Liver (tissue), 8 donors: ENCODE measurements at regions not wholly inside any gene's neighbourhood (a gene's known extent, or its start where the extent isn't known, plus 50 kb on each side); places are given as distances from the start of the nearest gene placed in this dataset.

Source experiments
- DNase-seq: peaks from one replicate; pipeline ENCODE4 v3.0.0-alpha.2; 2017; ENCODE audit warnings: low spot score
- H3K27ac ChIP-seq, 2 donors: one replicate each; pipeline ENCODE4 v1.7.0; 2013; ENCODE audit warnings: inconsistent platforms in 2 of 2, low read length in 2 of 2, control low read depth in 1 of 2, low read depth in 1 of 2, mild to moderate bottlenecking in 1 of 2
- H3K27me3 ChIP-seq, 4 donors: one replicate each; pipeline versions ENCODE4 v1.6.1 to v1.7.0; 2013; ENCODE audit warnings: low read length in 3 of 4, inconsistent platforms in 1 of 4, mild to moderate bottlenecking in 1 of 4, moderate library complexity in 1 of 4; ENCODE audit not compliant: control insufficient read depth in 4 of 4, insufficient read depth in 4 of 4
- H3K36me3 ChIP-seq, 4 donors: one replicate each; pipeline versions ENCODE4 v1.6.1 to v1.7.0; 2013; ENCODE audit warnings: low read length in 3 of 4, mild to moderate bottlenecking in 3 of 4, low read depth in 1 of 4, moderate library complexity in 1 of 4; ENCODE audit not compliant: control insufficient read depth in 4 of 4, insufficient read depth in 3 of 4
- H3K4me1 ChIP-seq, 4 donors: one replicate each; pipeline versions ENCODE4 v1.6.1 to v1.7.0; 2013; ENCODE audit warnings: low read length in 3 of 4, mild to moderate bottlenecking in 3 of 4, moderate library complexity in 1 of 4; ENCODE audit not compliant: control insufficient read depth in 4 of 4, insufficient read depth in 4 of 4
- H3K4me3 ChIP-seq, 3 donors: one replicate each; pipeline versions ENCODE4 v1.6.1 to v1.7.0; 2013; ENCODE audit warnings: low read length in 3 of 3, control low read depth in 1 of 3, low read depth in 1 of 3, mild to moderate bottlenecking in 1 of 3
- H3K9ac ChIP-seq, 2 donors: one replicate each; pipeline ENCODE4 v1.7.0; 2013; ENCODE audit warnings: low read length in 2 of 2, mild to moderate bottlenecking in 2 of 2, moderate library complexity in 2 of 2, control low read depth in 1 of 2, low read depth in 1 of 2
- H3K9me3 ChIP-seq, 4 donors: one replicate each; pipeline versions ENCODE4 v1.6.1 to v1.7.0; 2013; ENCODE audit warnings: low read length in 3 of 4; ENCODE audit not compliant: control insufficient read depth in 4 of 4
- EGR1 ChIP-seq, 2 donors: IDR thresholded peaks; 2 replicates each; pipeline ENCODE4 v1.6.1; 2016 to 2018; ENCODE audit warnings: antibody characterized with exemption in 2 of 2, low read depth in 2 of 2
- FOXA1 ChIP-seq: IDR thresholded peaks from 2 replicates; pipeline ENCODE4 v1.6.1; 2016; ENCODE audit warnings: antibody characterized with exemption
- FOXA2 ChIP-seq: IDR thresholded peaks from 2 replicates; pipeline ENCODE4 v1.6.1; 2016; ENCODE audit warnings: antibody characterized with exemption
- GABPA ChIP-seq, 2 donors: IDR thresholded peaks in 1 of 2; conservative IDR thresholded peaks in 1 of 2; 2 replicates each; pipeline ENCODE4 v1.6.1; 2016; ENCODE audit warnings: antibody characterized with exemption in 2 of 2, mild to moderate bottlenecking in 1 of 2, moderate library complexity in 1 of 2
- HNF4G ChIP-seq: IDR thresholded peaks from 2 replicates; pipeline ENCODE4 v1.6.1; 2016; ENCODE audit warnings: antibody characterized with exemption
- JUND ChIP-seq, 2 donors: IDR thresholded peaks; 2 replicates each; pipeline ENCODE4 v1.6.1; 2016; ENCODE audit warnings: antibody characterized with exemption in 2 of 2
- NR2F2 ChIP-seq: IDR thresholded peaks from 2 replicates; pipeline ENCODE4 v1.6.1; 2016; ENCODE audit warnings: antibody characterized with exemption
- RAD21 ChIP-seq, 2 donors: IDR thresholded peaks; 2 replicates each; pipeline ENCODE4 v1.6.1; 2016; ENCODE audit warnings: antibody characterized with exemption in 2 of 2, mild to moderate bottlenecking in 2 of 2
- RXRA ChIP-seq, 2 donors: IDR thresholded peaks; 2 replicates each; pipeline ENCODE4 v1.6.1; 2017 to 2018; ENCODE audit warnings: antibody characterized with exemption in 2 of 2, mild to moderate bottlenecking in 1 of 2
- SP1 ChIP-seq: IDR thresholded peaks from 2 replicates; pipeline ENCODE4 v1.6.1; 2018; ENCODE audit warnings: antibody characterized with exemption, mild to moderate bottlenecking
- TAF1 ChIP-seq: conservative IDR thresholded peaks from 2 replicates; pipeline ENCODE4 v1.6.1; 2016; ENCODE audit warnings: antibody characterized with exemption, mild to moderate bottlenecking
- YY1 ChIP-seq: IDR thresholded peaks from 2 replicates; pipeline ENCODE4 v1.6.1; 2016; ENCODE audit warnings: antibody characterized with exemption, mild to moderate bottlenecking
- ZBTB33 ChIP-seq: IDR thresholded peaks from 2 replicates; pipeline ENCODE4 v1.6.1; 2016; ENCODE audit warnings: antibody characterized with exemption
- WGBS: extraction: QIAGEN DNeasy Blood & Tissue Kit; methylation state at CpG from one replicate; pipeline ENCODE4 v1.1.7; 2013; 5-methylcytosine and 5-hydroxymethylcytosine counted together
- TF ChIP-seq, protein P1 (sequence below): IDR thresholded peaks from 2 replicates; pipeline ENCODE4 v1.6.1; 2016; ENCODE audit warnings: antibody characterized with exemption
- TF ChIP-seq, protein P2 (sequence below): IDR thresholded peaks from 2 replicates; pipeline ENCODE4 v1.6.1; 2016; ENCODE audit warnings: antibody characterized with exemption, mild to moderate bottlenecking
- TF ChIP-seq, protein P3 (sequence below): fragments of 150-350 bp; IDR thresholded peaks from 2 replicates; pipeline ENCODE4 v1.5.1; 2017; ENCODE audit warnings: improper control_type of control experiment, low read depth, low read length; ENCODE audit not compliant: missing input control
- donor health status: healthy.
- donor health status: healthy.
- donor health status: healthy.
- donor health status: healthy.
- donor health status: healthy.

GRCh38 chr3:24589931-24590880 lies 95.6 kb upstream of the THRB start:
- Histone ChIP-seq H3K27ac (no peak overlapping the region), H3K36me3 (no peaks in the 10 kb centered on the region), H3K4me3 (no peak overlapping the region), H3K27me3 (no peaks in the 10 kb centered on the region), H3K4me1 (no peaks in the 10 kb centered on the region), H3K9me3 (no peaks in the 10 kb centered on the region), H3K9ac (no peak overlapping the region)
- no peak for TF ChIP-seq JUND (IDR thresholded peaks at IDR 0.05)
- TF ChIP-seq, protein P1, sequence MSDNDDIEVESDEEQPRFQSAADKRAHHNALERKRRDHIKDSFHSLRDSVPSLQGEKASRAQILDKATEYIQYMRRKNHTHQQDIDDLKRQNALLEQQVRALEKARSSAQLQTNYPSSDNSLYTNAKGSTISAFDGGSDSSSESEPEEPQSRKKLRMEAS, result no peak
- TF ChIP-seq, protein P2, sequence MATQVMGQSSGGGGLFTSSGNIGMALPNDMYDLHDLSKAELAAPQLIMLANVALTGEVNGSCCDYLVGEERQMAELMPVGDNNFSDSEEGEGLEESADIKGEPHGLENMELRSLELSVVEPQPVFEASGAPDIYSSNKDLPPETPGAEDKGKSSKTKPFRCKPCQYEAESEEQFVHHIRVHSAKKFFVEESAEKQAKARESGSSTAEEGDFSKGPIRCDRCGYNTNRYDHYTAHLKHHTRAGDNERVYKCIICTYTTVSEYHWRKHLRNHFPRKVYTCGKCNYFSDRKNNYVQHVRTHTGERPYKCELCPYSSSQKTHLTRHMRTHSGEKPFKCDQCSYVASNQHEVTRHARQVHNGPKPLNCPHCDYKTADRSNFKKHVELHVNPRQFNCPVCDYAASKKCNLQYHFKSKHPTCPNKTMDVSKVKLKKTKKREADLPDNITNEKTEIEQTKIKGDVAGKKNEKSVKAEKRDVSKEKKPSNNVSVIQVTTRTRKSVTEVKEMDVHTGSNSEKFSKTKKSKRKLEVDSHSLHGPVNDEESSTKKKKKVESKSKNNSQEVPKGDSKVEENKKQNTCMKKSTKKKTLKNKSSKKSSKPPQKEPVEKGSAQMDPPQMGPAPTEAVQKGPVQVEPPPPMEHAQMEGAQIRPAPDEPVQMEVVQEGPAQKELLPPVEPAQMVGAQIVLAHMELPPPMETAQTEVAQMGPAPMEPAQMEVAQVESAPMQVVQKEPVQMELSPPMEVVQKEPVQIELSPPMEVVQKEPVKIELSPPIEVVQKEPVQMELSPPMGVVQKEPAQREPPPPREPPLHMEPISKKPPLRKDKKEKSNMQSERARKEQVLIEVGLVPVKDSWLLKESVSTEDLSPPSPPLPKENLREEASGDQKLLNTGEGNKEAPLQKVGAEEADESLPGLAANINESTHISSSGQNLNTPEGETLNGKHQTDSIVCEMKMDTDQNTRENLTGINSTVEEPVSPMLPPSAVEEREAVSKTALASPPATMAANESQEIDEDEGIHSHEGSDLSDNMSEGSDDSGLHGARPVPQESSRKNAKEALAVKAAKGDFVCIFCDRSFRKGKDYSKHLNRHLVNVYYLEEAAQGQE, result no peak
- TF ChIP-seq FOXA1, result no peak
- no peak for TF ChIP-seq TAF1
- no peak for TF ChIP-seq HNF4G
- TF ChIP-seq FOXA2, result no peak
- TF ChIP-seq SP1, result no peak
- no peak for TF ChIP-seq RAD21 (IDR thresholded peaks at IDR 0.05)
- TF ChIP-seq EGR1 (IDR thresholded peaks at IDR 0.05; ENCODE audit: low read depth in 2 of 2), result no peak
- no peak for TF ChIP-seq YY1
- no peak for DNase-seq
- 74% methylated on average over 3 of the region's 3 CpGs for WGBS

DNA sequence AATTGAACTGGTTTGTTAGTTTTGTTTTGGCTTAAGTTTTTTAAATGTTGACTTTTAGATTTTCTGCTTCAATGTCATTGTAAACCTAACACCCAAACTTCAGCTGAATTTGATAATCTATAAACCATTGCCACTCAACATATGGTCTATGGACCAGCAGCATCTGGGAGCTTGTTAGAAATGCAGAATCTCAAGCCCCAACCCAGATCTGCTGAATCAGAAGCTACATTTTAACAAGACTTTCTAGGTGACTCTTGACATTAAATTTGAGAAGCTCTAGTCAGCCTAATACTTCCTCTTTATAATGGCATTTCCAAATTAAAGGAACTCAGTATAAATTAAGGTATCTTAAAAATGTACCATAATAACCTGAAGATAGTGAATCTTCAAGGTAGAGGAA lies 96.5 kb upstream of the THRB start:
- no peak for DNase-seq
- Histone ChIP-seq H3K9me3 (no peaks in the 10 kb centered on the region), H3K27me3 (no peaks in the 10 kb centered on the region), H3K27ac (no peak overlapping the region), H3K4me3 (no peak overlapping the region), H3K9ac (no peak overlapping the region), H3K36me3 (no peaks in the 10 kb centered on the region), H3K4me1 (no peaks in the 10 kb centered on the region)
- TF ChIP-seq, protein P1, result no peak
- TF ChIP-seq EGR1 (IDR thresholded peaks at IDR 0.05; ENCODE audit: low read depth in 2 of 2) (no peak), TAF1 (no peak), FOXA2 (no peak), NR2F2 (no peak), ZBTB33 (no peak), RXRA (IDR thresholded peaks at IDR 0.05) (no peak), GABPA (IDR thresholded peaks at IDR 0.05 in 1 of 2, conservative IDR thresholded peaks at IDR 0.05 in 1 of 2) (no peak), JUND (IDR thresholded peaks at IDR 0.05) (no peak), YY1 (no peak)
- TF ChIP-seq, protein P2, result no peak
- TF ChIP-seq, protein P3, sequence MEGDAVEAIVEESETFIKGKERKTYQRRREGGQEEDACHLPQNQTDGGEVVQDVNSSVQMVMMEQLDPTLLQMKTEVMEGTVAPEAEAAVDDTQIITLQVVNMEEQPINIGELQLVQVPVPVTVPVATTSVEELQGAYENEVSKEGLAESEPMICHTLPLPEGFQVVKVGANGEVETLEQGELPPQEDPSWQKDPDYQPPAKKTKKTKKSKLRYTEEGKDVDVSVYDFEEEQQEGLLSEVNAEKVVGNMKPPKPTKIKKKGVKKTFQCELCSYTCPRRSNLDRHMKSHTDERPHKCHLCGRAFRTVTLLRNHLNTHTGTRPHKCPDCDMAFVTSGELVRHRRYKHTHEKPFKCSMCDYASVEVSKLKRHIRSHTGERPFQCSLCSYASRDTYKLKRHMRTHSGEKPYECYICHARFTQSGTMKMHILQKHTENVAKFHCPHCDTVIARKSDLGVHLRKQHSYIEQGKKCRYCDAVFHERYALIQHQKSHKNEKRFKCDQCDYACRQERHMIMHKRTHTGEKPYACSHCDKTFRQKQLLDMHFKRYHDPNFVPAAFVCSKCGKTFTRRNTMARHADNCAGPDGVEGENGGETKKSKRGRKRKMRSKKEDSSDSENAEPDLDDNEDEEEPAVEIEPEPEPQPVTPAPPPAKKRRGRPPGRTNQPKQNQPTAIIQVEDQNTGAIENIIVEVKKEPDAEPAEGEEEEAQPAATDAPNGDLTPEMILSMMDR, result no peak
